Umbilical cord (tissue), 1 donor: ENCODE measurements at regions not wholly inside any gene's neighbourhood (a gene's known extent, or its start where the extent isn't known, plus 50 kb on each side); places are given as distances from the start of the nearest gene placed in this dataset.

Experiments used
- DNase-seq: peaks from one replicate; pipeline ENCODE4 v3.0.0-alpha.2; 2015; ENCODE audit warnings: low spot score

- no peak for DNase-seq
These were observed 63.8 kb upstream of the CLMP start for GRCh38 chr11:123258877-123259276.

- no peak for DNase-seq
These were observed 62.3 kb upstream of the CLMP start for GRCh38 chr11:123257370-123257769.

GRCh38 chr11:123255909-123256308 is 60.9 kb upstream of the CLMP start:
- DNase-seq = peak; percentile 50

- no peak for DNase-seq
These were observed 59.3 kb upstream of the CLMP start for GRCh38 chr11:123254357-123254756.

GRCh38 chr11:123253911-123254310 is 58.9 kb upstream of the CLMP start:
- no peak for DNase-seq

- DNase-seq = no peak
These were observed 58.2 kb upstream of the CLMP start for GRCh38 chr11:123253223-123253622.

GRCh38 chr11:123251657-123252344 is 56.8 kb upstream of the CLMP start:
- DNase-seq = peak; percentile 66

- DNase-seq = no peak
These were observed 56.0 kb upstream of the CLMP start for GRCh38 chr11:123250892-123251656.

GRCh38 chr11:123249354-123249753 is 54.3 kb upstream of the CLMP start:
- no peak for DNase-seq

- DNase-seq = no peak
These were observed 52.8 kb upstream of the CLMP start for GRCh38 chr11:123247813-123248379.

- no peak for DNase-seq
These were observed 52.4 kb upstream of the CLMP start for GRCh38 chr11:123247496-123247799.

- peak; percentile 81 for DNase-seq
These were observed 51.9 kb upstream of the CLMP start for GRCh38 chr11:123246749-123247495.

- DNase-seq = no peak
These were observed 50.5 kb upstream of the CLMP start for GRCh38 chr11:123245567-123245966.
